ENCODE measurements at regions not wholly inside any gene's neighbourhood (a gene's known extent, or its start where the extent isn't known, plus 50 kb on each side); places are given as distances from the start of the nearest gene placed in this dataset.
"Not testable (repeated sequence)": the region's sequence is repeated elsewhere in the genome, so short reads cannot be mapped to it uniquely, and the experiment has no call there.

DNA sequence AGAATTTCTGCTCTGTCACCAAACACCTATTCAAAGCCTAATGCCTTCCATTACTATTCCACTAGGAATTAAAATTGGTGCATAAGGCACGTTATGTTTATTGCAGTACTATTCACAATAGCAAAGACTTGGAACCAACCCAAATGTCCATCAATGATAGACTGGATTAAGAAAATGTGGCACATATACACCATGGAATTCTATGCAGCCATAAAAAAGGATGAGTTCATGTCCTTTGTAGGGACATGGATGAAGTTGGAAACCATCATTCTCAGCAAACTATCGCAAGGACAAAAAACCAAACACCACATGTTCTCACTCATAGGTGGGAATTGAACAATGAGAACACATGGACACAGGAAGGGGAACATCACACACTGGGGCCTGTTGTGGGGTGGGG is 902.1 kb downstream of the UQCRFS1 start:
- TF ChIP-seq POLR2A, EP300 (IDR thresholded peaks at IDR 0.05): not testable (repeated sequence)
- TF ChIP-seq, protein P1, sequence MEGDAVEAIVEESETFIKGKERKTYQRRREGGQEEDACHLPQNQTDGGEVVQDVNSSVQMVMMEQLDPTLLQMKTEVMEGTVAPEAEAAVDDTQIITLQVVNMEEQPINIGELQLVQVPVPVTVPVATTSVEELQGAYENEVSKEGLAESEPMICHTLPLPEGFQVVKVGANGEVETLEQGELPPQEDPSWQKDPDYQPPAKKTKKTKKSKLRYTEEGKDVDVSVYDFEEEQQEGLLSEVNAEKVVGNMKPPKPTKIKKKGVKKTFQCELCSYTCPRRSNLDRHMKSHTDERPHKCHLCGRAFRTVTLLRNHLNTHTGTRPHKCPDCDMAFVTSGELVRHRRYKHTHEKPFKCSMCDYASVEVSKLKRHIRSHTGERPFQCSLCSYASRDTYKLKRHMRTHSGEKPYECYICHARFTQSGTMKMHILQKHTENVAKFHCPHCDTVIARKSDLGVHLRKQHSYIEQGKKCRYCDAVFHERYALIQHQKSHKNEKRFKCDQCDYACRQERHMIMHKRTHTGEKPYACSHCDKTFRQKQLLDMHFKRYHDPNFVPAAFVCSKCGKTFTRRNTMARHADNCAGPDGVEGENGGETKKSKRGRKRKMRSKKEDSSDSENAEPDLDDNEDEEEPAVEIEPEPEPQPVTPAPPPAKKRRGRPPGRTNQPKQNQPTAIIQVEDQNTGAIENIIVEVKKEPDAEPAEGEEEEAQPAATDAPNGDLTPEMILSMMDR (IDR thresholded peaks at IDR 0.05), result not testable (repeated sequence)
